GM23338 (cell line): ENCODE measurements at regions not wholly inside any gene's neighbourhood (a gene's known extent, or its start where the extent isn't known, plus 50 kb on each side); places are given as distances from the start of the nearest gene placed in this dataset.

ENCODE experiments used
- ATAC-seq: fragments of 200-7000 bp; cut with Tn5 transposase; 3 replicates; pipeline ENCODE4 v1.9.1; 2020
- DNase-seq: peaks from one replicate; pipeline ENCODE4 v3.0.0-alpha.2; 2015; ENCODE audit warnings: low spot score
- H2AFZ ChIP-seq: fragments of 200-600 bp; sonication (generic); 2 replicates; pipeline ENCODE4 v1.8.0; 2016; ENCODE audit warnings: antibody characterized with exemption, mild to moderate bottlenecking, moderate library complexity
- H3F3A ChIP-seq: fragments of 200-600 bp; sonication (generic); replicated peaks from 2 replicates; pipeline ENCODE4 v1.8.0; 2017; ENCODE audit warnings: antibody characterized with exemption, mixed run types, low read depth
- H3K27ac ChIP-seq: fragments of 200-600 bp; sonication (generic); 2 replicates; pipeline ENCODE4 v1.6.1; 2016; ENCODE audit warnings: low read depth
- H3K27me3 ChIP-seq: fragments of 200-600 bp; sonication (generic); 2 replicates; pipeline ENCODE4 v1.8.0; 2016; ENCODE audit warnings: mild to moderate bottlenecking, mixed run types, moderate library complexity; ENCODE audit not compliant: insufficient read depth
- H3K36me3 ChIP-seq: fragments of 200-600 bp; sonication (generic); 2 replicates; pipeline ENCODE4 v1.8.0; 2016; ENCODE audit warnings: mild to moderate bottlenecking; ENCODE audit not compliant: insufficient read depth
- H3K4me1 ChIP-seq: fragments of 200-600 bp; sonication (generic); 2 replicates; pipeline ENCODE4 v1.8.0; 2016; ENCODE audit warnings: mild to moderate bottlenecking, moderate library complexity; ENCODE audit not compliant: insufficient read depth
- H3K4me2 ChIP-seq: fragments of 200-600 bp; sonication (generic); 2 replicates; pipeline ENCODE4 v1.7.1; 2017; ENCODE audit warnings: mixed run types
- H3K4me3 ChIP-seq: fragments of 200-600 bp; sonication (generic); 2 replicates; pipeline ENCODE4 v1.6.1; 2016; ENCODE audit warnings: mixed run types
- H3K79me2 ChIP-seq: fragments of 200-600 bp; sonication (generic); replicated peaks from 2 replicates; pipeline ENCODE4 v1.8.0; 2017; ENCODE audit warnings: mild to moderate bottlenecking; ENCODE audit not compliant: insufficient read depth
- H3K9me2 ChIP-seq: fragments of 200-600 bp; sonication (generic); 2 replicates; pipeline ENCODE4 v1.8.0; 2017; ENCODE audit not compliant: insufficient read depth
- H4K20me1 ChIP-seq: fragments of 200-600 bp; sonication (generic); replicated peaks from 2 replicates; pipeline ENCODE4 v1.8.0; 2017; ENCODE audit warnings: mild to moderate bottlenecking; ENCODE audit not compliant: insufficient read depth
- H3K27ac Mint-ChIP-seq: 2 replicates; pipeline ENCODE4 v1.8.0; 2020; ENCODE audit warnings: inconsistent platforms, mild to moderate bottlenecking, moderate library complexity, mixed read lengths
- H3K27me3 Mint-ChIP-seq: 3 replicates; pipeline ENCODE4 v1.8.0; 2022; ENCODE audit warnings: low read depth, mild to moderate bottlenecking, moderate library complexity, mixed read lengths, inconsistent platforms; ENCODE audit not compliant: insufficient read depth, poor library complexity
- H3K36me3 Mint-ChIP-seq: 3 replicates; pipeline ENCODE4 v1.8.0; 2021; ENCODE audit warnings: low read depth, mild to moderate bottlenecking, inconsistent platforms, moderate library complexity, mixed read lengths
- H3K4me1 Mint-ChIP-seq: 3 replicates; pipeline ENCODE4 v1.8.0; 2020; ENCODE audit warnings: mild to moderate bottlenecking, inconsistent platforms, mixed read lengths
- H3K4me3 Mint-ChIP-seq: 3 replicates; pipeline ENCODE4 v1.8.0; 2021; ENCODE audit warnings: moderate library complexity, mild to moderate bottlenecking, inconsistent platforms, mixed read lengths
- H3K9me3 Mint-ChIP-seq: 3 replicates; pipeline ENCODE4 v1.8.0; 2020; ENCODE audit warnings: moderate library complexity, mild to moderate bottlenecking, inconsistent platforms, mixed read lengths
- CREB1 ChIP-seq: fragments of 250-450 bp; sonication (Bioruptor Pico); IDR thresholded peaks from 2 replicates; pipeline ENCODE4 v1.5.0; 2020; ENCODE audit warnings: low read depth, mild to moderate bottlenecking, moderate library complexity
- EZH2phosphoT487 ChIP-seq: fragments of 200-600 bp; sonication (generic); IDR thresholded peaks from one replicate; pipeline ENCODE4 v1.8.1; 2018; ENCODE audit warnings: antibody characterized with exemption; ENCODE audit not compliant: unreplicated experiment
- JUNB ChIP-seq: IDR thresholded peaks from one replicate; pipeline ENCODE4 v1.6.1; 2016; ENCODE audit warnings: antibody characterized with exemption; ENCODE audit not compliant: unreplicated experiment
- NANOG ChIP-seq: IDR thresholded peaks from 2 replicates; pipeline ENCODE4 v1.6.1; 2016; ENCODE audit warnings: antibody characterized with exemption, borderline replicate concordance
- POLR2AphosphoS5 ChIP-seq: IDR thresholded peaks from 2 replicates; pipeline ENCODE4 v1.6.1; 2016; ENCODE audit warnings: antibody characterized with exemption, low read depth
- STAT1 ChIP-seq: IDR thresholded peaks from one replicate; pipeline ENCODE4 v1.6.1; 2016; ENCODE audit warnings: antibody characterized with exemption; ENCODE audit not compliant: unreplicated experiment
- ZNF114 ChIP-seq: fragments of 250-450 bp; sonication (Bioruptor Pico); IDR thresholded peaks from 2 replicates; pipeline ENCODE4 v1.5.0; 2020; ENCODE audit warnings: mild to moderate bottlenecking, moderate library complexity
- ZNF331 ChIP-seq: fragments of 250-450 bp; sonication (Bioruptor Pico); IDR thresholded peaks from 2 replicates; pipeline ENCODE4 v1.5.0; 2020; ENCODE audit warnings: low read depth, mild to moderate bottlenecking, moderate library complexity
- TF ChIP-seq, protein P1 (sequence below): IDR thresholded peaks from one replicate; pipeline ENCODE4 v1.6.1; 2018; ENCODE audit warnings: antibody characterized with exemption; ENCODE audit not compliant: unreplicated experiment
- TF ChIP-seq, protein P2 (sequence below): fragments of 250-450 bp; sonication (Bioruptor Pico); IDR thresholded peaks from 2 replicates; pipeline ENCODE4 v1.5.0; 2020; ENCODE audit warnings: mild to moderate bottlenecking, moderate library complexity
- TF ChIP-seq, protein P3 (sequence below), 2 experiments: fragments of 200-600 bp in 1 of 2; sonication (generic) in 1 of 2; conservative IDR thresholded peaks; 2 replicates each; pipeline versions ENCODE4 v1.5.1 to v1.6.1; 2016 to 2017; ENCODE audit warnings: antibody characterized with exemption in 2 of 2, low read depth in 2 of 2, mild to moderate bottlenecking in 2 of 2, moderate library complexity in 1 of 2

DNA sequence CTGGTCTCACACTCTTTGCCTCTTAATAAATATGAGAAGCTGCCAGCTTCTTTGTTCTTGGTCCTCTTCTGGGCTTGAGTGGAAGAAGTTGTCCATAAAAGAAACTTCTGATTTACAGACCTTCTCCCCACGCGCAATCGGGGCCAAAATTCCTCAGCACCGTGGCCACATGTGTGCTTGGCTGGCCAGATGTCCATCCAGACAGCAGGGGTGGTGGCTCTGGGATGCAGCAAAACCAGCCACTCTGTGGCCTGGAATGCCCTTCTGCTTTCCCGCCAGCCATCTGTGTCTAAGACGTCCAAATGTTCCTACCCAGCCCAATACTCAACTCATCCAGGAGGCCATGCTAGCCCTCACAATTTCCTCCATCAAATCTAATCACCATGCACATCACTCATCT, 250.8 kb downstream of the EN1 start (continued):
- TF ChIP-seq, protein P1, sequence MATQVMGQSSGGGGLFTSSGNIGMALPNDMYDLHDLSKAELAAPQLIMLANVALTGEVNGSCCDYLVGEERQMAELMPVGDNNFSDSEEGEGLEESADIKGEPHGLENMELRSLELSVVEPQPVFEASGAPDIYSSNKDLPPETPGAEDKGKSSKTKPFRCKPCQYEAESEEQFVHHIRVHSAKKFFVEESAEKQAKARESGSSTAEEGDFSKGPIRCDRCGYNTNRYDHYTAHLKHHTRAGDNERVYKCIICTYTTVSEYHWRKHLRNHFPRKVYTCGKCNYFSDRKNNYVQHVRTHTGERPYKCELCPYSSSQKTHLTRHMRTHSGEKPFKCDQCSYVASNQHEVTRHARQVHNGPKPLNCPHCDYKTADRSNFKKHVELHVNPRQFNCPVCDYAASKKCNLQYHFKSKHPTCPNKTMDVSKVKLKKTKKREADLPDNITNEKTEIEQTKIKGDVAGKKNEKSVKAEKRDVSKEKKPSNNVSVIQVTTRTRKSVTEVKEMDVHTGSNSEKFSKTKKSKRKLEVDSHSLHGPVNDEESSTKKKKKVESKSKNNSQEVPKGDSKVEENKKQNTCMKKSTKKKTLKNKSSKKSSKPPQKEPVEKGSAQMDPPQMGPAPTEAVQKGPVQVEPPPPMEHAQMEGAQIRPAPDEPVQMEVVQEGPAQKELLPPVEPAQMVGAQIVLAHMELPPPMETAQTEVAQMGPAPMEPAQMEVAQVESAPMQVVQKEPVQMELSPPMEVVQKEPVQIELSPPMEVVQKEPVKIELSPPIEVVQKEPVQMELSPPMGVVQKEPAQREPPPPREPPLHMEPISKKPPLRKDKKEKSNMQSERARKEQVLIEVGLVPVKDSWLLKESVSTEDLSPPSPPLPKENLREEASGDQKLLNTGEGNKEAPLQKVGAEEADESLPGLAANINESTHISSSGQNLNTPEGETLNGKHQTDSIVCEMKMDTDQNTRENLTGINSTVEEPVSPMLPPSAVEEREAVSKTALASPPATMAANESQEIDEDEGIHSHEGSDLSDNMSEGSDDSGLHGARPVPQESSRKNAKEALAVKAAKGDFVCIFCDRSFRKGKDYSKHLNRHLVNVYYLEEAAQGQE, result no peak

- no peaks in the 10 kb centered on the region for H3K36me3 Mint-ChIP-seq
- H3K9me2 ChIP-seq, result peaks cover 4% of the 10 kb centered on the region
These were observed 254.2 kb downstream of the EN1 start for GRCh38 chr2:118593257-118593656.

More at GRCh38 chr2:118593257-118593656, 254.2 kb downstream of the EN1 start:
- no peak overlapping the region for H3K4me3 Mint-ChIP-seq
- H3K4me2 ChIP-seq, result no peak overlapping the region
- DNase-seq (no peak), ATAC-seq (no peak)
- H3K27ac Mint-ChIP-seq, result no peak overlapping the region
- no peaks in the 10 kb centered on the region for H3F3A ChIP-seq
- TF ChIP-seq, protein P2, sequence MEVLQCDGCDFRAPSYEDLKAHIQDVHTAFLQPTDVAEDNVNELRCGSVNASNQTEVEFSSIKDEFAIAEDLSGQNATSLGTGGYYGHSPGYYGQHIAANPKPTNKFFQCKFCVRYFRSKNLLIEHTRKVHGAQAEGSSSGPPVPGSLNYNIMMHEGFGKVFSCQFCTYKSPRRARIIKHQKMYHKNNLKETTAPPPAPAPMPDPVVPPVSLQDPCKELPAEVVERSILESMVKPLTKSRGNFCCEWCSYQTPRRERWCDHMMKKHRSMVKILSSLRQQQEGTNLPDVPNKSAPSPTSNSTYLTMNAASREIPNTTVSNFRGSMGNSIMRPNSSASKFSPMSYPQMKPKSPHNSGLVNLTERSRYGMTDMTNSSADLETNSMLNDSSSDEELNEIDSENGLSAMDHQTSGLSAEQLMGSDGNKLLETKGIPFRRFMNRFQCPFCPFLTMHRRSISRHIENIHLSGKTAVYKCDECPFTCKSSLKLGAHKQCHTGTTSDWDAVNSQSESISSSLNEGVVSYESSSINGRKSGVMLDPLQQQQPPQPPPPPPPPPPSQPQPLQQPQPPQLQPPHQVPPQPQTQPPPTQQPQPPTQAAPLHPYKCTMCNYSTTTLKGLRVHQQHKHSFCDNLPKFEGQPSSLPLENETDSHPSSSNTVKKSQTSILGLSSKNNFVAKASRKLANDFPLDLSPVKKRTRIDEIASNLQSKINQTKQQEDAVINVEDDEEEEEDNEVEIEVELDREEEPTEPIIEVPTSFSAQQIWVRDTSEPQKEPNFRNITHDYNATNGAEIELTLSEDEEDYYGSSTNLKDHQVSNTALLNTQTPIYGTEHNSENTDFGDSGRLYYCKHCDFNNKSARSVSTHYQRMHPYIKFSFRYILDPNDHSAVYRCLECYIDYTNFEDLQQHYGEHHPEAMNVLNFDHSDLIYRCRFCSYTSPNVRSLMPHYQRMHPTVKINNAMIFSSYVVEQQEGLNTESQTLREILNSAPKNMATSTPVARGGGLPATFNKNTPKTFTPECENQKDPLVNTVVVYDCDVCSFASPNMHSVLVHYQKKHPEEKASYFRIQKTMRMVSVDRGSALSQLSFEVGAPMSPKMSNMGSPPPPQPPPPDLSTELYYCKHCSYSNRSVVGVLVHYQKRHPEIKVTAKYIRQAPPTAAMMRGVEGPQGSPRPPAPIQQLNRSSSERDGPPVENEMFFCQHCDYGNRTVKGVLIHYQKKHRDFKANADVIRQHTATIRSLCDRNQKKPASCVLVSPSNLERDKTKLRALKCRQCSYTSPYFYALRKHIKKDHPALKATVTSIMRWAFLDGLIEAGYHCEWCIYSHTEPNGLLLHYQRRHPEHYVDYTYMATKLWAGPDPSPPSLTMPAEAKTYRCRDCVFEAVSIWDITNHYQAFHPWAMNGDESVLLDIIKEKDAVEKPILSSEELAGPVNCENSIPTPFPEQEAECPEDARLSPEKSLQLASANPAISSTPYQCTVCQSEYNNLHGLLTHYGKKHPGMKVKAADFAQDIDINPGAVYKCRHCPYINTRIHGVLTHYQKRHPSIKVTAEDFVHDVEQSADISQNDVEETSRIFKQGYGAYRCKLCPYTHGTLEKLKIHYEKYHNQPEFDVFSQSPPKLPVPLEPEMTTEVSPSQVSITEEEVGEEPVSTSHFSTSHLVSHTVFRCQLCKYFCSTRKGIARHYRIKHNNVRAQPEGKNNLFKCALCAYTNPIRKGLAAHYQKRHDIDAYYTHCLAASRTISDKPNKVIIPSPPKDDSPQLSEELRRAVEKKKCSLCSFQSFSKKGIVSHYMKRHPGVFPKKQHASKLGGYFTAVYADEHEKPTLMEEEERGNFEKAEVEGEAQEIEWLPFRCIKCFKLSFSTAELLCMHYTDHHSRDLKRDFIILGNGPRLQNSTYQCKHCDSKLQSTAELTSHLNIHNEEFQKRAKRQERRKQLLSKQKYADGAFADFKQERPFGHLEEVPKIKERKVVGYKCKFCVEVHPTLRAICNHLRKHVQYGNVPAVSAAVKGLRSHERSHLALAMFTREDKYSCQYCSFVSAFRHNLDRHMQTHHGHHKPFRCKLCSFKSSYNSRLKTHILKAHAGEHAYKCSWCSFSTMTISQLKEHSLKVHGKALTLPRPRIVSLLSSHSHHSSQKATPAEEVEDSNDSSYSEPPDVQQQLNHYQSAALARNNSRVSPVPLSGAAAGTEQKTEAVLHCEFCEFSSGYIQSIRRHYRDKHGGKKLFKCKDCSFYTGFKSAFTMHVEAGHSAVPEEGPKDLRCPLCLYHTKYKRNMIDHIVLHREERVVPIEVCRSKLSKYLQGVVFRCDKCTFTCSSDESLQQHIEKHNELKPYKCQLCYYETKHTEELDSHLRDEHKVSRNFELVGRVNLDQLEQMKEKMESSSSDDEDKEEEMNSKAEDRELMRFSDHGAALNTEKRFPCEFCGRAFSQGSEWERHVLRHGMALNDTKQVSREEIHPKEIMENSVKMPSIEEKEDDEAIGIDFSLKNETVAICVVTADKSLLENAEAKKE, result no peak
- TF ChIP-seq ZNF114 (CRISPR knock-in tag) (no peak), ZNF331 (CRISPR knock-in tag) (no peak), JUNB (no peak), CREB1 (CRISPR knock-in tag) (no peak), NANOG (no peak), EZH2phosphoT487 (no peak), STAT1 (no peak), POLR2AphosphoS5 (no peak)
- TF ChIP-seq, protein P3, sequence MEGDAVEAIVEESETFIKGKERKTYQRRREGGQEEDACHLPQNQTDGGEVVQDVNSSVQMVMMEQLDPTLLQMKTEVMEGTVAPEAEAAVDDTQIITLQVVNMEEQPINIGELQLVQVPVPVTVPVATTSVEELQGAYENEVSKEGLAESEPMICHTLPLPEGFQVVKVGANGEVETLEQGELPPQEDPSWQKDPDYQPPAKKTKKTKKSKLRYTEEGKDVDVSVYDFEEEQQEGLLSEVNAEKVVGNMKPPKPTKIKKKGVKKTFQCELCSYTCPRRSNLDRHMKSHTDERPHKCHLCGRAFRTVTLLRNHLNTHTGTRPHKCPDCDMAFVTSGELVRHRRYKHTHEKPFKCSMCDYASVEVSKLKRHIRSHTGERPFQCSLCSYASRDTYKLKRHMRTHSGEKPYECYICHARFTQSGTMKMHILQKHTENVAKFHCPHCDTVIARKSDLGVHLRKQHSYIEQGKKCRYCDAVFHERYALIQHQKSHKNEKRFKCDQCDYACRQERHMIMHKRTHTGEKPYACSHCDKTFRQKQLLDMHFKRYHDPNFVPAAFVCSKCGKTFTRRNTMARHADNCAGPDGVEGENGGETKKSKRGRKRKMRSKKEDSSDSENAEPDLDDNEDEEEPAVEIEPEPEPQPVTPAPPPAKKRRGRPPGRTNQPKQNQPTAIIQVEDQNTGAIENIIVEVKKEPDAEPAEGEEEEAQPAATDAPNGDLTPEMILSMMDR (conservative IDR thresholded peaks at IDR 0.05; ENCODE audit: low read depth in 2 of 2), result no peak
- peaks cover 13% of the 10 kb centered on the region for H3K9me3 Mint-ChIP-seq
- no peak overlapping the region for H2AFZ ChIP-seq
- peaks cover 10% of the 10 kb centered on the region for H3K4me1 Mint-ChIP-seq
- H3K4me1 ChIP-seq, result peaks cover 9% of the 10 kb centered on the region
- no peaks in the 10 kb centered on the region for H3K27me3 ChIP-seq
- no peaks in the 10 kb centered on the region for H3K79me2 ChIP-seq
- no peaks in the 10 kb centered on the region for H3K36me3 ChIP-seq
- no peaks in the 10 kb centered on the region for H4K20me1 ChIP-seq
- peaks cover 4% of the 10 kb centered on the region for H3K27me3 Mint-ChIP-seq
- no peak overlapping the region for H3K4me3 ChIP-seq
- H3K27ac ChIP-seq, result no peak overlapping the region
